Esophagus muscularis mucosa (tissue), 3 donors: ENCODE measurements at regions not wholly inside any gene's neighbourhood (a gene's known extent, or its start where the extent isn't known, plus 50 kb on each side); places are given as distances from the start of the nearest gene placed in this dataset.

Source experiments
- EP300 ChIP-seq: sonication (generic); formaldehyde crosslinking; IDR thresholded peaks from one replicate; pipeline ENCODE4 v1.6.1; 2017; ENCODE audit warnings: antibody characterized with exemption
- POLR2AphosphoS5 ChIP-seq, 2 donors: sonication (generic); formaldehyde crosslinking; IDR thresholded peaks; one replicate each; pipeline ENCODE4 v1.6.1; 2017; ENCODE audit warnings: antibody characterized with exemption in 2 of 2

DNA sequence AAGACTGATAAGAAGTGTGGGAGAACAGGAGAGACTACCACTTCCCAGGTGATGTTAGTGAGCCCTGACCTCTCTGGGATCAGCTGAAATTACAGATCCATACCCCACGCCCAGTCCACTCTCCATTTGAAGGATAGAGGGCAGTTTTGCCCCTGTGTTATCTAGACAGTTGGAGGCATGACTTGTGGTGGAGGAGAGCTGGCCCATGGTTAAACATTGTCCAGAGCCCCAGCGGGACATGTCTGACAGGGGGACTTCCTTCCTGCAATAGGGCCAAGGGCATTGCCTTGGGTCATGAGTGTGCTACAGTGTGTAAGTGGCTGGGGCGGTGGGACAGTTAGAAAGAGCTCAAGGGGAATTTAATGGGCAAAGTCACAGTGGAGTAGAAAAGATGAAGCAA lies 181.1 kb downstream of the MID1IP1 start:
- TF ChIP-seq EP300 = no peak
- no peak for TF ChIP-seq POLR2AphosphoS5 (IDR thresholded peaks at IDR 0.05)
